ENCODE measurements at regions not wholly inside any gene's neighbourhood (a gene's known extent, or its start where the extent isn't known, plus 50 kb on each side); places are given as distances from the start of the nearest gene placed in this dataset.

- BruUV-seq (replicated peaks) = no TSS peak
- Histone ChIP-seq H3K36me3 (ENCODE audit: insufficient read depth, low read length, poor library complexity, severe bottlenecking) (no peaks in the 10 kb centered on the region), H3K4me3 (ENCODE audit: low read depth, low read length, poor library complexity, severe bottlenecking) (no peak overlapping the region), H3K9me3 (ENCODE audit: low read depth, low read length, poor library complexity, severe bottlenecking) (no peaks in the 10 kb centered on the region), H3K27ac (ENCODE audit: low read depth, low read length, poor library complexity, severe bottlenecking) (no peak overlapping the region), H3K27me3 (replicated peaks; ENCODE audit: insufficient read depth, low read depth, low read length, poor library complexity) (no peaks in the 10 kb centered on the region), H3K4me1 (ENCODE audit: insufficient read depth, low read length, poor library complexity, severe bottlenecking) (peaks cover 4% of the 10 kb centered on the region)
- intact Hi-C loops (cut with micrococcal nuclease; ENCODE audit: unreplicated experiment) = no loop called here
- DNase-seq (ENCODE audit: low spot score) = no peak
- CTCF ChIA-PET = interaction anchor here (0.6 kb wide), 1 partner anchor 8 kb away, joined by 3 read pairs; no protein-coding TSS in a partner anchor
- POLR2A ChIA-PET (ENCODE audit: low non-redundant PET) = no interaction called here
- no peak for TF ChIP-seq EZH2 (IDR thresholded peaks at IDR 0.05; ENCODE audit: borderline replicate concordance, low read depth, low read length, poor library complexity, severe bottlenecking)
- no peak for TF ChIP-seq CTCF (conservative IDR thresholded peaks at IDR 0.05; ENCODE audit: low read depth, low read length)
These were observed 133.2 kb upstream of the LRFN2 start for GRCh38 chr6:40720375-40720748.

GRCh38 chr6:40719671-40720374 lies 132.7 kb upstream of the LRFN2 start:
- intact Hi-C loops (cut with micrococcal nuclease; ENCODE audit: unreplicated experiment) = no loop called here
- Histone ChIP-seq H3K27ac (ENCODE audit: low read depth, low read length, poor library complexity, severe bottlenecking) (no peak overlapping the region), H3K36me3 (ENCODE audit: insufficient read depth, low read length, poor library complexity, severe bottlenecking) (no peaks in the 10 kb centered on the region), H3K4me3 (ENCODE audit: low read depth, low read length, poor library complexity, severe bottlenecking) (no peak overlapping the region), H3K9me3 (ENCODE audit: low read depth, low read length, poor library complexity, severe bottlenecking) (no peaks in the 10 kb centered on the region), H3K4me1 (ENCODE audit: insufficient read depth, low read length, poor library complexity, severe bottlenecking) (peaks cover 4% of the 10 kb centered on the region), H3K27me3 (replicated peaks; ENCODE audit: insufficient read depth, low read depth, low read length, poor library complexity) (no peaks in the 10 kb centered on the region)
- peak; percentile 24 for DNase-seq (ENCODE audit: low spot score)
- no TSS peak for BruUV-seq (replicated peaks)
- ChIA-PET CTCF (interaction anchor here (0.6 kb wide), 1 partner anchor 8 kb away, joined by 3 read pairs; no protein-coding TSS in a partner anchor), POLR2A (ENCODE audit: low non-redundant PET) (no interaction called here)
- TF ChIP-seq EZH2 (IDR thresholded peaks at IDR 0.05; ENCODE audit: borderline replicate concordance, low read depth, low read length, poor library complexity, severe bottlenecking) (no peak), CTCF (conservative IDR thresholded peaks at IDR 0.05; ENCODE audit: low read depth, low read length) (no peak)

GRCh38 chr6:40718401-40718800 lies 131.2 kb upstream of the LRFN2 start:
- peaks cover 4% of the 10 kb centered on the region for H3K4me1 ChIP-seq (ENCODE audit: insufficient read depth, low read length, poor library complexity, severe bottlenecking)
- TF ChIP-seq EZH2 (IDR thresholded peaks at IDR 0.05; ENCODE audit: borderline replicate concordance, low read depth, low read length, poor library complexity, severe bottlenecking) (no peak), CTCF (conservative IDR thresholded peaks at IDR 0.05; ENCODE audit: low read depth, low read length) (no peak)
- DNase-seq (ENCODE audit: low spot score) = no peak
- no peaks in the 10 kb centered on the region for H3K27me3 ChIP-seq (replicated peaks; ENCODE audit: insufficient read depth, low read depth, low read length, poor library complexity)
- H3K27ac ChIP-seq (ENCODE audit: low read depth, low read length, poor library complexity, severe bottlenecking) = no peak overlapping the region
- no peaks in the 10 kb centered on the region for H3K36me3 ChIP-seq (ENCODE audit: insufficient read depth, low read length, poor library complexity, severe bottlenecking)
- POLR2A ChIA-PET (ENCODE audit: low non-redundant PET) = no interaction called here
- no peaks in the 10 kb centered on the region for H3K9me3 ChIP-seq (ENCODE audit: low read depth, low read length, poor library complexity, severe bottlenecking)
- no peak overlapping the region for H3K4me3 ChIP-seq (ENCODE audit: low read depth, low read length, poor library complexity, severe bottlenecking)
- intact Hi-C loops (cut with micrococcal nuclease; ENCODE audit: unreplicated experiment) = no loop called here
- CTCF ChIA-PET = no interaction called here
- BruUV-seq (replicated peaks) = no TSS peak
